GM23338 (cell line): ENCODE measurements at regions not wholly inside any gene's neighbourhood (a gene's known extent, or its start where the extent isn't known, plus 50 kb on each side); places are given as distances from the start of the nearest gene placed in this dataset.

Experiments
- ATAC-seq: fragments of 200-7000 bp; cut with Tn5 transposase; 3 replicates; pipeline ENCODE4 v1.9.1; 2020
- DNase-seq: peaks from one replicate; pipeline ENCODE4 v3.0.0-alpha.2; 2015; ENCODE audit warnings: low spot score
- H2AFZ ChIP-seq: fragments of 200-600 bp; sonication (generic); 2 replicates; pipeline ENCODE4 v1.8.0; 2016; ENCODE audit warnings: antibody characterized with exemption, mild to moderate bottlenecking, moderate library complexity
- H3F3A ChIP-seq: fragments of 200-600 bp; sonication (generic); replicated peaks from 2 replicates; pipeline ENCODE4 v1.8.0; 2017; ENCODE audit warnings: antibody characterized with exemption, mixed run types, low read depth
- H3K27ac ChIP-seq: fragments of 200-600 bp; sonication (generic); 2 replicates; pipeline ENCODE4 v1.6.1; 2016; ENCODE audit warnings: low read depth
- H3K27me3 ChIP-seq: fragments of 200-600 bp; sonication (generic); 2 replicates; pipeline ENCODE4 v1.8.0; 2016; ENCODE audit warnings: mild to moderate bottlenecking, mixed run types, moderate library complexity; ENCODE audit not compliant: insufficient read depth
- H3K36me3 ChIP-seq: fragments of 200-600 bp; sonication (generic); 2 replicates; pipeline ENCODE4 v1.8.0; 2016; ENCODE audit warnings: mild to moderate bottlenecking; ENCODE audit not compliant: insufficient read depth
- H3K4me1 ChIP-seq: fragments of 200-600 bp; sonication (generic); 2 replicates; pipeline ENCODE4 v1.8.0; 2016; ENCODE audit warnings: mild to moderate bottlenecking, moderate library complexity; ENCODE audit not compliant: insufficient read depth
- H3K4me2 ChIP-seq: fragments of 200-600 bp; sonication (generic); 2 replicates; pipeline ENCODE4 v1.7.1; 2017; ENCODE audit warnings: mixed run types
- H3K4me3 ChIP-seq: fragments of 200-600 bp; sonication (generic); 2 replicates; pipeline ENCODE4 v1.6.1; 2016; ENCODE audit warnings: mixed run types
- H3K79me2 ChIP-seq: fragments of 200-600 bp; sonication (generic); replicated peaks from 2 replicates; pipeline ENCODE4 v1.8.0; 2017; ENCODE audit warnings: mild to moderate bottlenecking; ENCODE audit not compliant: insufficient read depth
- H3K9me2 ChIP-seq: fragments of 200-600 bp; sonication (generic); 2 replicates; pipeline ENCODE4 v1.8.0; 2017; ENCODE audit not compliant: insufficient read depth
- H4K20me1 ChIP-seq: fragments of 200-600 bp; sonication (generic); replicated peaks from 2 replicates; pipeline ENCODE4 v1.8.0; 2017; ENCODE audit warnings: mild to moderate bottlenecking; ENCODE audit not compliant: insufficient read depth
- H3K27ac Mint-ChIP-seq: 2 replicates; pipeline ENCODE4 v1.8.0; 2020; ENCODE audit warnings: inconsistent platforms, mild to moderate bottlenecking, moderate library complexity, mixed read lengths
- H3K27me3 Mint-ChIP-seq: 3 replicates; pipeline ENCODE4 v1.8.0; 2022; ENCODE audit warnings: low read depth, mild to moderate bottlenecking, moderate library complexity, mixed read lengths, inconsistent platforms; ENCODE audit not compliant: insufficient read depth, poor library complexity
- H3K36me3 Mint-ChIP-seq: 3 replicates; pipeline ENCODE4 v1.8.0; 2021; ENCODE audit warnings: low read depth, mild to moderate bottlenecking, inconsistent platforms, moderate library complexity, mixed read lengths
- H3K4me1 Mint-ChIP-seq: 3 replicates; pipeline ENCODE4 v1.8.0; 2020; ENCODE audit warnings: mild to moderate bottlenecking, inconsistent platforms, mixed read lengths
- H3K4me3 Mint-ChIP-seq: 3 replicates; pipeline ENCODE4 v1.8.0; 2021; ENCODE audit warnings: moderate library complexity, mild to moderate bottlenecking, inconsistent platforms, mixed read lengths
- H3K9me3 Mint-ChIP-seq: 3 replicates; pipeline ENCODE4 v1.8.0; 2020; ENCODE audit warnings: moderate library complexity, mild to moderate bottlenecking, inconsistent platforms, mixed read lengths
- CREB1 ChIP-seq: fragments of 250-450 bp; sonication (Bioruptor Pico); IDR thresholded peaks from 2 replicates; pipeline ENCODE4 v1.5.0; 2020; ENCODE audit warnings: low read depth, mild to moderate bottlenecking, moderate library complexity
- EZH2phosphoT487 ChIP-seq: fragments of 200-600 bp; sonication (generic); IDR thresholded peaks from one replicate; pipeline ENCODE4 v1.8.1; 2018; ENCODE audit warnings: antibody characterized with exemption; ENCODE audit not compliant: unreplicated experiment
- POLR2AphosphoS5 ChIP-seq: IDR thresholded peaks from 2 replicates; pipeline ENCODE4 v1.6.1; 2016; ENCODE audit warnings: antibody characterized with exemption, low read depth
- REST ChIP-seq: IDR thresholded peaks from one replicate; pipeline ENCODE4 v1.6.1; 2018; ENCODE audit warnings: antibody characterized with exemption; ENCODE audit not compliant: unreplicated experiment
- ZNF114 ChIP-seq: fragments of 250-450 bp; sonication (Bioruptor Pico); IDR thresholded peaks from 2 replicates; pipeline ENCODE4 v1.5.0; 2020; ENCODE audit warnings: mild to moderate bottlenecking, moderate library complexity
- ZNF331 ChIP-seq: fragments of 250-450 bp; sonication (Bioruptor Pico); IDR thresholded peaks from 2 replicates; pipeline ENCODE4 v1.5.0; 2020; ENCODE audit warnings: low read depth, mild to moderate bottlenecking, moderate library complexity
- ZNF462 ChIP-seq: fragments of 250-450 bp; sonication (Bioruptor Pico); IDR thresholded peaks from 2 replicates; pipeline ENCODE4 v1.5.0; 2020; ENCODE audit warnings: mild to moderate bottlenecking, moderate library complexity
- TF ChIP-seq, protein P1 (sequence below), 2 experiments: fragments of 200-600 bp in 1 of 2; sonication (generic) in 1 of 2; conservative IDR thresholded peaks; 2 replicates each; pipeline versions ENCODE4 v1.5.1 to v1.6.1; 2016 to 2017; ENCODE audit warnings: antibody characterized with exemption in 2 of 2, low read depth in 2 of 2, mild to moderate bottlenecking in 2 of 2, moderate library complexity in 1 of 2

- TF ChIP-seq ZNF462 (CRISPR knock-in tag) (no peak), ZNF331 (CRISPR knock-in tag) (no peak), POLR2AphosphoS5 (no peak)
- TF ChIP-seq, protein P1, sequence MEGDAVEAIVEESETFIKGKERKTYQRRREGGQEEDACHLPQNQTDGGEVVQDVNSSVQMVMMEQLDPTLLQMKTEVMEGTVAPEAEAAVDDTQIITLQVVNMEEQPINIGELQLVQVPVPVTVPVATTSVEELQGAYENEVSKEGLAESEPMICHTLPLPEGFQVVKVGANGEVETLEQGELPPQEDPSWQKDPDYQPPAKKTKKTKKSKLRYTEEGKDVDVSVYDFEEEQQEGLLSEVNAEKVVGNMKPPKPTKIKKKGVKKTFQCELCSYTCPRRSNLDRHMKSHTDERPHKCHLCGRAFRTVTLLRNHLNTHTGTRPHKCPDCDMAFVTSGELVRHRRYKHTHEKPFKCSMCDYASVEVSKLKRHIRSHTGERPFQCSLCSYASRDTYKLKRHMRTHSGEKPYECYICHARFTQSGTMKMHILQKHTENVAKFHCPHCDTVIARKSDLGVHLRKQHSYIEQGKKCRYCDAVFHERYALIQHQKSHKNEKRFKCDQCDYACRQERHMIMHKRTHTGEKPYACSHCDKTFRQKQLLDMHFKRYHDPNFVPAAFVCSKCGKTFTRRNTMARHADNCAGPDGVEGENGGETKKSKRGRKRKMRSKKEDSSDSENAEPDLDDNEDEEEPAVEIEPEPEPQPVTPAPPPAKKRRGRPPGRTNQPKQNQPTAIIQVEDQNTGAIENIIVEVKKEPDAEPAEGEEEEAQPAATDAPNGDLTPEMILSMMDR (conservative IDR thresholded peaks at IDR 0.05; ENCODE audit: low read depth in 2 of 2): no peak
Measured at GRCh38 chr2:3038636-3039035, 339.0 kb downstream of the EIPR1 start (continued).

GRCh38 chr2:3037196-3038194 is 340.1 kb downstream of the EIPR1 start:
- no peaks in the 10 kb centered on the region for H3K9me2 ChIP-seq
- DNase-seq (no peak), ATAC-seq (no peak)
- Mint-ChIP-seq H3K4me1 (no peaks in the 10 kb centered on the region; the same call in 2 of the 3 replicates), H3K27me3 (peaks cover 4% of the 10 kb centered on the region), H3K9me3 (peaks cover 3% of the 10 kb centered on the region; the same call in 2 of the 3 replicates), H3K27ac (no peak overlapping the region), H3K4me3 (no peak overlapping the region), H3K36me3 (no peaks in the 10 kb centered on the region; the same call in 2 of the 3 replicates)
- H3F3A ChIP-seq: no peaks in the 10 kb centered on the region
- no peak overlapping the region for H3K4me2 ChIP-seq
- no peak overlapping the region for H3K27ac ChIP-seq
- no peak overlapping the region for H3K4me3 ChIP-seq
- H3K36me3 ChIP-seq: no peaks in the 10 kb centered on the region
- no peaks in the 10 kb centered on the region for H3K27me3 ChIP-seq
- no peaks in the 10 kb centered on the region for H3K79me2 ChIP-seq
- H4K20me1 ChIP-seq: no peaks in the 10 kb centered on the region
- no peak overlapping the region for H2AFZ ChIP-seq
- H3K4me1 ChIP-seq: no peaks in the 10 kb centered on the region
- TF ChIP-seq EZH2phosphoT487 (no peak), REST (no peak), CREB1 (CRISPR knock-in tag) (no peak), ZNF114 (CRISPR knock-in tag) (no peak)
- TF ChIP-seq, protein P1 (conservative IDR thresholded peaks at IDR 0.05; ENCODE audit: low read depth in 2 of 2): no peak
